ENCODE measurements at regions not wholly inside any gene's neighbourhood (a gene's known extent, or its start where the extent isn't known, plus 50 kb on each side); places are given as distances from the start of the nearest gene placed in this dataset.

DNA sequence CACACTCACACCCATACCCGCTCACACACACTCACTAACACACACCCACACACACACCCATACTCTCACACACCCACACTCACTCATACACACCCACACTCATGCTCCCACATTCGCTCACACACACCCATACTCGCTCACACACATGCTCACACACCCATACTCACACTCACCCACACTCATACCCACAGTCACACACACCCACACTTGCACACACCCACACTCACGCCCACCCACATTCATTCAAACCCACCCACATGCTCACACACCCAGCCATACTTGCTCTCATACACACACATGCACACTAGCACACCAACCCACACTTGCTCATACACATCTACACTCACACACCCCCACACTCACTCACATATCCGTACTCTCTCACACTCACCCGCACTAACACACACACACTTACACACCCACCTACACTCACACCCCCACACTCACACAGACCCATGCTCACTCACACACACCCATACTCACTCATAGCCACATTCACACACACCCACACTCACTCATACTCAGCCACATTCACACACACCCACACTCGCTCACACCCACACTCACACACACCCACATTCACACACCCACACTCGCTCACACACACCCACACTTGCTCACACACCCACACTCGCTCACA, 322.4 kb upstream of the N4BP1 start:
- TF ChIP-seq POLR2A (IDR thresholded peaks at IDR 0.05) (no peak), POLR2AphosphoS5 (IDR thresholded peaks at IDR 0.05) (no peak)
